HG02642 (cell line): ENCODE measurements at regions not wholly inside any gene's neighbourhood (a gene's known extent, or its start where the extent isn't known, plus 50 kb on each side); places are given as distances from the start of the nearest gene placed in this dataset.
"Not testable (repeated sequence)": the region's sequence is repeated elsewhere in the genome, so short reads cannot be mapped to it uniquely, and the experiment has no call there.

Experiments
- ATAC-seq: cut with Tn5 transposase; IDR thresholded peaks from one replicate; pipeline ENCODE4 v1.9.1; 2021; ENCODE audit warnings: mild to moderate bottlenecking; ENCODE audit not compliant: unreplicated experiment, poor library complexity

- ATAC-seq = no peak
These were observed 189.0 kb downstream of the GALNT1 start for GRCh38 chr18:35770376-35771014.

- ATAC-seq = no peak
These were observed 189.6 kb downstream of the GALNT1 start for GRCh38 chr18:35771172-35771571.

- ATAC-seq = no peak
These were observed 194.3 kb downstream of the GALNT1 start for GRCh38 chr18:35775887-35776286.

- ATAC-seq = no peak
These were observed 194.9 kb downstream of the GALNT1 start for GRCh38 chr18:35776473-35776872.

- ATAC-seq = no peak
These were observed 195.4 kb upstream of the RMP24 start for GRCh38 chr18:35777039-35777438.

GRCh38 chr18:35778850-35779627 lies 193.4 kb upstream of the RMP24 start:
- ATAC-seq = no peak

GRCh38 chr18:35780937-35781336 lies 191.5 kb upstream of the RMP24 start:
- no peak for ATAC-seq

GRCh38 chr18:35782926-35783325 lies 189.6 kb upstream of the RMP24 start:
- ATAC-seq = no peak

- ATAC-seq = no peak
These were observed 186.0 kb upstream of the RMP24 start for GRCh38 chr18:35786365-35787042.

- no peak for ATAC-seq
These were observed 182.9 kb upstream of the RMP24 start for GRCh38 chr18:35789543-35789942.

GRCh38 chr18:35797948-35798347 lies 174.5 kb upstream of the RMP24 start:
- ATAC-seq = no peak

GRCh38 chr18:35803551-35803950 lies 168.9 kb upstream of the RMP24 start:
- ATAC-seq = no peak

GRCh38 chr18:35804377-35804776 lies 168.1 kb upstream of the RMP24 start:
- ATAC-seq = no peak

- no peak for ATAC-seq
These were observed 164.6 kb upstream of the RMP24 start for GRCh38 chr18:35807811-35808335.

- no peak for ATAC-seq
These were observed 163.7 kb upstream of the RMP24 start for GRCh38 chr18:35808796-35809195.

- no peak for ATAC-seq
These were observed 162.0 kb upstream of the RMP24 start for GRCh38 chr18:35810520-35810919.

- ATAC-seq = no peak
These were observed 160.6 kb upstream of the RMP24 start for GRCh38 chr18:35811896-35812295.

GRCh38 chr18:35815011-35815410 lies 157.5 kb upstream of the RMP24 start:
- not testable (repeated sequence) for ATAC-seq

GRCh38 chr18:35816003-35816402 lies 156.5 kb upstream of the RMP24 start:
- ATAC-seq = no peak

GRCh38 chr18:35817604-35818352 lies 154.7 kb upstream of the RMP24 start:
- ATAC-seq = no peak

- ATAC-seq = no peak
These were observed 154.2 kb upstream of the RMP24 start for GRCh38 chr18:35818353-35818667.
